Loucy (cell line): ENCODE measurements at regions not wholly inside any gene's neighbourhood (a gene's known extent, or its start where the extent isn't known, plus 50 kb on each side); places are given as distances from the start of the nearest gene placed in this dataset.

Source experiments
- H2AFZ ChIP-seq: fragments of 200-600 bp; sonication (generic); 2 replicates; pipeline ENCODE4 v1.6.0; 2016; ENCODE audit warnings: antibody characterized with exemption, mild to moderate bottlenecking, low read length, moderate library complexity
- H3F3A ChIP-seq: fragments of 200-600 bp; 2 replicates; pipeline ENCODE4 v1.6.0; 2016; ENCODE audit warnings: antibody characterized with exemption, low read depth, mild to moderate bottlenecking
- H3K27me3 ChIP-seq: fragments of 200-600 bp; sonication (generic); 2 replicates; pipeline ENCODE4 v1.6.1; 2014; ENCODE audit warnings: low read length, mild to moderate bottlenecking; ENCODE audit not compliant: insufficient read depth, poor library complexity, severe bottlenecking
- H3K36me3 ChIP-seq: fragments of 200-600 bp; sonication (generic); 2 replicates; pipeline ENCODE4 v1.6.1; 2016; ENCODE audit warnings: low read length; ENCODE audit not compliant: insufficient read depth
- H3K4me1 ChIP-seq: fragments of 200-600 bp; sonication (generic); 2 replicates; pipeline ENCODE4 v1.5.1; 2014; ENCODE audit warnings: low read length, mild to moderate bottlenecking; ENCODE audit not compliant: insufficient read depth, poor library complexity, severe bottlenecking
- H3K4me2 ChIP-seq: fragments of 200-600 bp; sonication (generic); 2 replicates; pipeline ENCODE4 v1.6.0; 2014; ENCODE audit warnings: antibody characterized with exemption, low read length, low read depth, mild to moderate bottlenecking; ENCODE audit not compliant: poor library complexity, severe bottlenecking
- H3K4me3 ChIP-seq: fragments of 200-600 bp; sonication (generic); 2 replicates; pipeline ENCODE4 v1.5.1; 2014; ENCODE audit warnings: low read length, mild to moderate bottlenecking, mixed read lengths; ENCODE audit not compliant: poor library complexity, severe bottlenecking
- H3K79me2 ChIP-seq: fragments of 200-600 bp; sonication (generic); 2 replicates; pipeline ENCODE4 v1.6.1; 2014; ENCODE audit warnings: low read length; ENCODE audit not compliant: insufficient read depth
- H3K9ac ChIP-seq: fragments of 200-600 bp; sonication (generic); 2 replicates; pipeline ENCODE4 v1.6.0; 2014; ENCODE audit warnings: mild to moderate bottlenecking, low read depth, low read length, moderate library complexity; ENCODE audit not compliant: poor library complexity, severe bottlenecking
- H3K9me2 ChIP-seq: fragments of 200-600 bp; sonication (generic); replicated peaks from 2 replicates; pipeline ENCODE4 v1.6.1; 2016; ENCODE audit warnings: low read depth, low read length, mixed read lengths
- H3K9me3 ChIP-seq: fragments of 200-600 bp; sonication (generic); 2 replicates; pipeline ENCODE4 v1.6.1; 2014; ENCODE audit warnings: mild to moderate bottlenecking, antibody characterized with exemption, low read length, low read depth; ENCODE audit not compliant: insufficient read depth
- H4K20me1 ChIP-seq: fragments of 200-600 bp; sonication (generic); 2 replicates; pipeline ENCODE4 v1.6.0; 2014; ENCODE audit warnings: antibody characterized with exemption, low read length, mild to moderate bottlenecking; ENCODE audit not compliant: insufficient read depth, poor library complexity, severe bottlenecking
- EZH2phosphoT487 ChIP-seq: fragments of 200-600 bp; IDR thresholded peaks from 2 replicates; pipeline ENCODE4 v1.6.1; 2018; ENCODE audit warnings: antibody characterized with exemption, mild to moderate bottlenecking, moderate library complexity, borderline replicate concordance
- TF ChIP-seq, protein P1 (sequence below): fragments of 200-600 bp; sonication (generic); conservative IDR thresholded peaks from 2 replicates; pipeline ENCODE4 v1.5.1; 2014; ENCODE audit warnings: mild to moderate bottlenecking, antibody characterized with exemption, low read length

DNA sequence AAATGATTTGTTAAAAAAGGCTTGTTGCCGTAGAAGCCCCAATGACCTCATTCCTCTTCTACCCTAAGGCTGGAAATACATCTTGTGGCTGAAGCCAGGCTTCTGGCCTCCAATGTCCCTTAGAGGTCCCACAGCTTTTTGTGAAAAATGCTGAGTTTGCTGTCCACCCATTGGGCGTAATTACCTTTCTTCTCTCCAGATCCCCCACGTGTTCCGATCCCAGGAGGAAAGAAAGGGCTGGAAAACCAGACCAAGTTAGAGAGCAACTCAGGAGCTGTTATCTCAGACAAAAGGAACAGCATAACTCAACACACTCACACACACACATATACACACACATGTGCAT is 154.2 kb downstream of the MIAT start:
- no peak overlapping the region for H3K4me2 ChIP-seq
- TF ChIP-seq, protein P1, sequence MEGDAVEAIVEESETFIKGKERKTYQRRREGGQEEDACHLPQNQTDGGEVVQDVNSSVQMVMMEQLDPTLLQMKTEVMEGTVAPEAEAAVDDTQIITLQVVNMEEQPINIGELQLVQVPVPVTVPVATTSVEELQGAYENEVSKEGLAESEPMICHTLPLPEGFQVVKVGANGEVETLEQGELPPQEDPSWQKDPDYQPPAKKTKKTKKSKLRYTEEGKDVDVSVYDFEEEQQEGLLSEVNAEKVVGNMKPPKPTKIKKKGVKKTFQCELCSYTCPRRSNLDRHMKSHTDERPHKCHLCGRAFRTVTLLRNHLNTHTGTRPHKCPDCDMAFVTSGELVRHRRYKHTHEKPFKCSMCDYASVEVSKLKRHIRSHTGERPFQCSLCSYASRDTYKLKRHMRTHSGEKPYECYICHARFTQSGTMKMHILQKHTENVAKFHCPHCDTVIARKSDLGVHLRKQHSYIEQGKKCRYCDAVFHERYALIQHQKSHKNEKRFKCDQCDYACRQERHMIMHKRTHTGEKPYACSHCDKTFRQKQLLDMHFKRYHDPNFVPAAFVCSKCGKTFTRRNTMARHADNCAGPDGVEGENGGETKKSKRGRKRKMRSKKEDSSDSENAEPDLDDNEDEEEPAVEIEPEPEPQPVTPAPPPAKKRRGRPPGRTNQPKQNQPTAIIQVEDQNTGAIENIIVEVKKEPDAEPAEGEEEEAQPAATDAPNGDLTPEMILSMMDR = no peak
- TF ChIP-seq EZH2phosphoT487 = no peak
- H3K9ac ChIP-seq = no peak overlapping the region
- H4K20me1 ChIP-seq = no peaks in the 10 kb centered on the region
- H3K79me2 ChIP-seq = no peaks in the 10 kb centered on the region
- H3F3A ChIP-seq = no peaks in the 10 kb centered on the region
- no peaks in the 10 kb centered on the region for H3K9me2 ChIP-seq
- no peak overlapping the region for H3K4me3 ChIP-seq
- H3K36me3 ChIP-seq = no peaks in the 10 kb centered on the region
- no peaks in the 10 kb centered on the region for H3K4me1 ChIP-seq
- no peak overlapping the region for H2AFZ ChIP-seq
- H3K9me3 ChIP-seq = no peaks in the 10 kb centered on the region
- no peaks in the 10 kb centered on the region for H3K27me3 ChIP-seq

DNA sequence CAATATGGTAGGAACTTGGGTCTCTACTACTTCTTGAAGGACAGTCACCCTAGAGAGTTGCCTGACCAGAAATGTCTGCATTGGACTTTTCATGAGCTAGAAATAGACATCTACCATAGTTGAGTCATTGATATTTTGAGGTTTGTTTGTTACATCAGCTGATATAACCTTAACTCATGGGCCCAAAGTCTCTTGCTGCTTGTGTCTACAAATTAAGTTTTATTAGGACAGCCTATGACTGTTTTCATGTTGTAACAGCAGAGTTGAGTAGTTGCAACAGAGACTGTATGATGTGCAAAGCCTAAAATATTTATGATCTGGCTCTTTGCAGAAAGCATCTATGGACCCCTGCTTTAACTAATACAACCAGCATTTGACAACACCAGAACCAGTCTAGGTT is 155.3 kb downstream of the MIAT start:
- Histone ChIP-seq H3F3A (no peaks in the 10 kb centered on the region), H3K4me3 (no peak overlapping the region), H3K27me3 (no peaks in the 10 kb centered on the region), H3K9me3 (no peaks in the 10 kb centered on the region), H3K9ac (no peak overlapping the region), H3K79me2 (no peaks in the 10 kb centered on the region), H4K20me1 (no peaks in the 10 kb centered on the region), H3K9me2 (no peaks in the 10 kb centered on the region), H2AFZ (no peak overlapping the region), H3K4me1 (no peaks in the 10 kb centered on the region), H3K36me3 (no peaks in the 10 kb centered on the region), H3K4me2 (no peak overlapping the region)
- TF ChIP-seq, protein P1 = no peak
- no peak for TF ChIP-seq EZH2phosphoT487

DNA sequence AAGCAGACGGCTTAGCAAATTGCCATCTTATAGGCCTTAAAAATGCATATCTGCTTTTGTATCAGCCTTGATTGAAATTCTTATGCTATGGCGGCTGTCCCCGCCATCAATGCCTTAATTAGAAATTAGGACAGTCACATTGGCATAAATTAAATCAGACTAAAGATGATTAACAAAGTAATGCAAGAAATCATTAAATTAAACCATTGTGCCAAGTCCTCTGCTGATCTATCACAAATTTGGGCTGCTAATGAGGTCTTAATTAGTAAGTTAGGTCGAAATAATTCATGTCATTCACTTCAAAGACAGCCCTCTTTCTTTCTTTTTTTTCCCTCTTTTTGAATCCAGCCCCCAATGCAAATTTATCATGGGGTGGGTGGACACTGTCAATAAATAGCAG is 159.3 kb downstream of the MIAT start:
- H3K9me3 ChIP-seq = no peaks in the 10 kb centered on the region
- H3K9ac ChIP-seq = no peak overlapping the region
- no peaks in the 10 kb centered on the region for H3K4me1 ChIP-seq
- no peak overlapping the region for H2AFZ ChIP-seq
- H3K9me2 ChIP-seq = no peaks in the 10 kb centered on the region
- no peak overlapping the region for H3K4me3 ChIP-seq
- TF ChIP-seq EZH2phosphoT487 = no peak
- no peaks in the 10 kb centered on the region for H3K36me3 ChIP-seq
- H3K27me3 ChIP-seq = no peaks in the 10 kb centered on the region
- H4K20me1 ChIP-seq = no peaks in the 10 kb centered on the region
- H3K4me2 ChIP-seq = no peak overlapping the region
- H3K79me2 ChIP-seq = no peaks in the 10 kb centered on the region
- no peaks in the 10 kb centered on the region for H3F3A ChIP-seq

DNA sequence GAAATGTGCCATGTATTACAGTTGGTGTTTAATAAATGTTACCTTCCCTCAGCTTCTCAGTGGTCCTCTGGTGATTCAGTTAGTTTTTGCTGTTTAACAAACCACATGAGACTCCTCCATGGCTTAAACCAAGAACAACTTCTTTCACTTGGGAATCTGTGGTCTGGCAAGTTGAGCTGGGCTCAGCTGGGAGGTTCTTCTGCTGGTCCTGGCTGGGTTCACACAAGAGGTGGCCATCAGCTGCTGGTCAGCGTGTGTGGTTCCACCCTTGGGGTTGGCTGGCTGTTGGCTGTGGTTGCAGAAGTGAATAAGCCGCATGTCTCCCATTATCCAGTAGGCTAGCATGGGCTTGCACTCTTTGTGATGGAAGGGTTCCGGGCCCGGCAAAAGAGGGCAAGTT is 160.5 kb downstream of the MIAT start:
- Histone ChIP-seq H3K9ac (no peak overlapping the region), H2AFZ (no peak overlapping the region), H3K4me2 (no peak overlapping the region), H3K4me3 (no peak overlapping the region), H3K9me3 (no peaks in the 10 kb centered on the region), H3F3A (no peaks in the 10 kb centered on the region), H3K79me2 (no peaks in the 10 kb centered on the region), H3K4me1 (no peaks in the 10 kb centered on the region), H3K36me3 (no peaks in the 10 kb centered on the region), H3K9me2 (no peaks in the 10 kb centered on the region), H3K27me3 (no peaks in the 10 kb centered on the region), H4K20me1 (no peaks in the 10 kb centered on the region)
- TF ChIP-seq, protein P1 = no peak
- TF ChIP-seq EZH2phosphoT487 = no peak
